ENCODE measurements at regions not wholly inside any gene's neighbourhood (a gene's known extent, or its start where the extent isn't known, plus 50 kb on each side); places are given as distances from the start of the nearest gene placed in this dataset.

GRCh38 chr9:90070931-90071660 is 466.3 kb downstream of the GADD45G start:
- TF ChIP-seq CTCF (IDR thresholded peaks at IDR 0.05) (no peak), POLR2A (IDR thresholded peaks at IDR 0.05) (no peak), EP300 (IDR thresholded peaks at IDR 0.05) (no peak)

Measured in gastroesophageal sphincter (tissue), 3 donors.